Esophagus squamous epithelium (tissue), 5 donors: ENCODE measurements at regions not wholly inside any gene's neighbourhood (a gene's known extent, or its start where the extent isn't known, plus 50 kb on each side); places are given as distances from the start of the nearest gene placed in this dataset.

Experiments
- DNase-seq: peaks from one replicate; lab custom pipeline; 2025; lab: John Stamatoyannopoulos, UW
- H3K27ac ChIP-seq, 4 donors: fragments of 200-600 bp; sonication (generic); one replicate each; pipeline ENCODE4 v1.5.1; 2016 to 2019; ENCODE audit warnings: mild to moderate bottlenecking in 1 of 4
- H3K27me3 ChIP-seq, 4 donors: fragments of 200-600 bp; sonication (generic); 1 replicate in 3 of 4; 2 replicates in 1 of 4; pipeline versions ENCODE4 v1.5.1 to v1.6.0; 2017 to 2021; ENCODE audit warnings: antibody characterized with exemption in 1 of 4
- H3K36me3 ChIP-seq, 3 donors: fragments of 200-600 bp; sonication (generic); one replicate each; pipeline ENCODE4 v1.5.1; 2016 to 2019
- H3K4me1 ChIP-seq, 3 donors: fragments of 200-600 bp; sonication (generic); one replicate each; pipeline ENCODE4 v1.5.1; 2017 to 2019
- H3K4me3 ChIP-seq, 4 donors: fragments of 200-600 bp; sonication (generic); 1 replicate in 3 of 4; 2 replicates in 1 of 4; pipeline ENCODE4 v1.5.1; 2016 to 2019; ENCODE audit warnings: mild to moderate bottlenecking in 2 of 4, moderate library complexity in 1 of 4
- H3K9me3 ChIP-seq, 3 donors: fragments of 200-600 bp; sonication (generic); one replicate each; pipeline ENCODE4 v1.5.1; 2016 to 2019
- POLR2A ChIP-seq, 4 donors: fragments of 450-650 bp; IDR thresholded peaks; one replicate each; pipeline ENCODE4 v1.6.1; 2017; ENCODE audit warnings: antibody characterized with exemption in 4 of 4, mild to moderate bottlenecking in 4 of 4, moderate library complexity in 3 of 4
- WGBS, 2 donors: methylation state at CpG; one replicate each; pipeline ENCODE4 v1.1.5; 2018; 5-methylcytosine and 5-hydroxymethylcytosine counted together
- intact Hi-C: fragments of 100-400 bp; cut with DNase I; formaldehyde crosslinking; loops from one replicate; pipeline ENCODE4 v1.15.0; 2022
- TF ChIP-seq, protein P1 (sequence below), 6 experiments: fragments of 450-650 bp in 4 of 6; fragments of 200-600 bp in 2 of 6; sonication (generic) in 2 of 6; IDR thresholded peaks; one replicate each; pipeline ENCODE4 v1.5.1; 2016 to 2019; ENCODE audit warnings: antibody characterized with exemption in 6 of 6, mild to moderate bottlenecking in 4 of 6, moderate library complexity in 4 of 6
- donor health status: DM: yes; HTN: yes; CAD: no.

DNA sequence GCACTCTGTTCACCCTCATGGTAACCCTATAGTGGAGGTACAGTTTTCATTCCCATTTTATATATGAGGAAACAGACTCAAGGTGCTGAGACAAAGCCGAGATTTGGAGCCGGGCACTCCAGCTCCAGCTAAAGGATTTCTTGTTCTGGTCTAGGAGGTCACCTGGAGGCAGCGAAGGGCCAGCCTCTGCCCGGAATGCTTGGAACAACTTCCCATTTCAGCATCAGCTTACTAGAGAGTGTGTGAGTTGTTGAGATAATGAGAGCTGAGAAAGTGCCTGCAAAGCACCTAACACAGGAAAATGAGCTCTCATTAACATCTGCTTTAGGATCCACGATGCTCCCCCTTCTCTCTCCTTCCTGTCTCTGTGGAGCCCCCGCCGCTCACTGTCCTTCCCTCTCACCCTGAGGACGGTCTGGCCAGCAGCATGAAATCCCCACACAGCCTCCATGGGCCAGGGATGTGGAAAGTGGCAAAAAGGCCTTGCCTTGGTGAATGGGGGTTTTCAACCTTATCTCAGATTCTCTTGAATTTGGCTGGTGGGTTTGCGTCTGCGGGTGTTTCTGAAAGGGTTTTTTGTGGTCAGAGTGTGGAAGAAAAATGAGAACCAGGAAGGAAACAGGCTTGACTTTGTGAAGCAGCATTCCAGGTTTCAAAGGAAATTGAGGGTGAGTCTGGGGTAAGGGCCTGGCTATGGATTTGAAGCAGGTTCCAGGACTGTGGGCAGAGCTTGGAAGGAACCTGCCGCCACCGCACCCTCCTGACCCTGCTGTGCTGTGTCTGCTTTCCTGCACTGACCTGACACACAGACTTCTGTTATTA, 178.7 kb downstream of the FOXL1 start:
- 58 to 81% methylated on average over 8 to 10 of the region's 12 CpGs for WGBS, 2 donors
- intact Hi-C loops = no loop called here

GRCh38 chr16:86757704-86758040, 179.3 kb downstream of the FOXL1 start:
- Histone ChIP-seq H3K4me3 (no peak overlapping the region), H3K36me3 (no peaks in the 10 kb centered on the region), H3K9me3 (no peaks in the 10 kb centered on the region), H3K4me1 (peaks cover 0 to 6% (median 6%) of the 10 kb centered on the region in 3 donors), H3K27ac (no peak overlapping the region), H3K27me3 (peaks cover 0 to 78% (median 0%) of the 10 kb centered on the region in 4 donors)
- 80 to 83% methylated on average over 2 of the region's 3 CpGs for WGBS, 2 donors
- intact Hi-C loops = no loop called here
- no peak for DNase-seq
- TF ChIP-seq, protein P1, sequence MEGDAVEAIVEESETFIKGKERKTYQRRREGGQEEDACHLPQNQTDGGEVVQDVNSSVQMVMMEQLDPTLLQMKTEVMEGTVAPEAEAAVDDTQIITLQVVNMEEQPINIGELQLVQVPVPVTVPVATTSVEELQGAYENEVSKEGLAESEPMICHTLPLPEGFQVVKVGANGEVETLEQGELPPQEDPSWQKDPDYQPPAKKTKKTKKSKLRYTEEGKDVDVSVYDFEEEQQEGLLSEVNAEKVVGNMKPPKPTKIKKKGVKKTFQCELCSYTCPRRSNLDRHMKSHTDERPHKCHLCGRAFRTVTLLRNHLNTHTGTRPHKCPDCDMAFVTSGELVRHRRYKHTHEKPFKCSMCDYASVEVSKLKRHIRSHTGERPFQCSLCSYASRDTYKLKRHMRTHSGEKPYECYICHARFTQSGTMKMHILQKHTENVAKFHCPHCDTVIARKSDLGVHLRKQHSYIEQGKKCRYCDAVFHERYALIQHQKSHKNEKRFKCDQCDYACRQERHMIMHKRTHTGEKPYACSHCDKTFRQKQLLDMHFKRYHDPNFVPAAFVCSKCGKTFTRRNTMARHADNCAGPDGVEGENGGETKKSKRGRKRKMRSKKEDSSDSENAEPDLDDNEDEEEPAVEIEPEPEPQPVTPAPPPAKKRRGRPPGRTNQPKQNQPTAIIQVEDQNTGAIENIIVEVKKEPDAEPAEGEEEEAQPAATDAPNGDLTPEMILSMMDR (IDR thresholded peaks at IDR 0.05) = no peak
- no peak for TF ChIP-seq POLR2A (IDR thresholded peaks at IDR 0.05)

More for the DNA sequence above, 178.7 kb downstream of the FOXL1 start:
- TF ChIP-seq, protein P1 (IDR thresholded peaks at IDR 0.05) = no peak
- TF ChIP-seq POLR2A (IDR thresholded peaks at IDR 0.05) = no peak
- Histone ChIP-seq H3K27me3 (peaks cover 0 to 75% (median 0%) of the 10 kb centered on the region in 4 donors), H3K4me1 (peaks cover 0 to 6% (median 6%) of the 10 kb centered on the region in 3 donors), H3K27ac (no peak overlapping the region), H3K9me3 (no peaks in the 10 kb centered on the region), H3K4me3 (no peak overlapping the region), H3K36me3 (no peaks in the 10 kb centered on the region)
- no peak for DNase-seq

- no peaks in the 10 kb centered on the region for H3K9me3 ChIP-seq
- 78 to 85% methylated on average over 8 of the region's 8 CpGs for WGBS, 2 donors
- no peak for DNase-seq
- no peak overlapping the region for H3K4me3 ChIP-seq
- peaks cover 0 to 88% (median 0%) of the 10 kb centered on the region in 4 donors for H3K27me3 ChIP-seq
- TF ChIP-seq, protein P1 (IDR thresholded peaks at IDR 0.05) = no peak
- no peak for TF ChIP-seq POLR2A (IDR thresholded peaks at IDR 0.05)
- H3K36me3 ChIP-seq = no peaks in the 10 kb centered on the region
- H3K4me1 ChIP-seq = peaks cover 0 to 6% (median 6%) of the 10 kb centered on the region in 3 donors
- no peak overlapping the region for H3K27ac ChIP-seq
- intact Hi-C loops = no loop called here
These were observed 180.6 kb downstream of the FOXL1 start for GRCh38 chr16:86758932-86759331.

DNA sequence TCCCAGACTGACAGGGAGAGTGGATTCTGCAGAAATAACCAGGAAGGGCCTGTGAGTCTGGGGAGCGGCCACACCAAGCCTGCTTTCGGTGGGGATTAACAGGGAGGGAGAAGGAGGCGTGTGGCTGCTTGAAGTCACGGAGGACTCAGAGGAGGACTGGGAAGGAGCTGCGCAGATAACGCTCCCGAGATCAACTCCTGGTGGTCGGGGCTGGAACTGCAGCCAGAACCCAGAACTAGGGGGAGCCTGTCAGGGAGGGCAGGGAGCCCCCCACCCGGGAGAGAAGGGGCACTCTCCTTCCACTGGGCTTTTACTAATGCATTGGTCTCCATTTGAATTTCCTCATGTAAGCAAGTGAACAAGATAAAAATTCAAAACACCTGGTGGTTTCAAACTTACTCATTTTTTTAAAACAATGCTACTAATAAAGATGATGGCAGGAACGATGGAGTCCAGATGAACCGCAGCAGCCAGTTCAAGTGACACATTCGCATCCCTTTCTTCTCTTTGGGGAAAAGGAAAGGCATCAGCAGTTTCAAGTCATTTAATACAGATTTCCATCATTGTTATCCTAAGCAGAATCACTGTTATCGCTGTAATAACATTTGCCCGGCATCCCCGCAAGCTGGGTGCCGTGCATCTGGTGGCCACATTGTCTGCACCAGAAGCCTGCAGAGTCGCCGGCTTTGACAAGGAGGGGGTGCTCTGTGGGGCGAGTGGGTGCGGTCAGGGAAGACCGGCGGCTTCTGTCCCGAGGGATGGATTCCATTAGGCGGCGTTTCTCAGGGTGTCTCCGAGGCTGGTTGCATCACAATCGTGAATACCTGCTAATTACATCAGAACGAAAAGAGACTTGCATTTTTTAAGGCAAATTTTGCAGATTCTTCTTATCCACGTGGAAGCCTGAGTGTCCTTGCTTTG, 183.0 kb downstream of the FOXL1 start:
- no peak overlapping the region for H3K27ac ChIP-seq
- no peak for DNase-seq
- H3K4me1 ChIP-seq = peaks cover 0 to 6% (median 6%) of the 10 kb centered on the region in 3 donors
- 18 to 20% methylated on average over 12 to 19 of the region's 29 CpGs for WGBS, 2 donors
- H3K27me3 ChIP-seq = peaks cover 0 to 100% (median 0%) of the 10 kb centered on the region in 4 donors
- no peaks in the 10 kb centered on the region for H3K9me3 ChIP-seq
- H3K36me3 ChIP-seq = no peaks in the 10 kb centered on the region
- H3K4me3 ChIP-seq = no peak overlapping the region
- TF ChIP-seq, protein P1 (IDR thresholded peaks at IDR 0.05) = peak; percentile 52 to 78 (median 71)
- TF ChIP-seq POLR2A (IDR thresholded peaks at IDR 0.05) = no peak
- intact Hi-C loops = loop anchor here (10.0 kb wide), 1 partner anchor 177 kb away; no protein-coding TSS in a partner anchor
